GM12878 (cell line): ENCODE measurements at regions not wholly inside any gene's neighbourhood (a gene's known extent, or its start where the extent isn't known, plus 50 kb on each side); places are given as distances from the start of the nearest gene placed in this dataset.

Source experiments
- ATAC-seq: fragments of 200-7000 bp; cut with Tn5 transposase; 3 replicates; pipeline ENCODE4 v1.9.1; 2020; ENCODE audit warnings: mild to moderate bottlenecking, moderate library complexity
- BruUV-seq: library from RNA; stranded (reverse); fragments of 400-500 nt; replicated peaks from 2 replicates; lab custom pipeline; 2021; lab: Mats Ljungman, UMichigan
- CTCF ChIA-PET: fragments of 300-600 bp; sonication (Branson Sonifier 250); formaldehyde crosslinking; extraction: SDS; loops from one replicate; lab custom pipeline; 2021; ENCODE audit warnings: inconsistent platforms; lab: Yijun Ruan, JAX
- POLR2A ChIA-PET: fragments of 350-600 bp; formaldehyde crosslinking; extraction: SDS; loops from one replicate; lab custom pipeline; 2021; ENCODE audit warnings: inconsistent platforms; lab: Charles Lee
- RAD21 ChIA-PET: fragments of 300-600 bp; sonication (Branson Sonifier 250); formaldehyde crosslinking; loops from one replicate; lab custom pipeline; 2023; ENCODE audit warnings: antibody characterized with exemption; ENCODE audit not compliant: unreplicated experiment; lab: Charles Lee
- SMC1A ChIA-PET: fragments of 300-600 bp; sonication (Branson Sonifier 250); formaldehyde crosslinking; loops from one replicate; lab custom pipeline; 2023; ENCODE audit not compliant: unreplicated experiment, uncharacterized antibody; lab: Charles Lee
- DNase-seq: peaks from one replicate; pipeline ENCODE4 v3.0.0-alpha.2; 2011; ENCODE audit warnings: low read depth, low spot score
- FAIRE-seq: peaks from 3 replicates; lab custom pipeline; 2011; peaks lifted over from hg19 to GRCh38; lab: Jason Lieb, UNC
- H2AFZ ChIP-seq: 2 replicates; pipeline ENCODE4 v1.6.0; 2011; ENCODE audit warnings: low read depth, low read length, control low read depth; ENCODE audit not compliant: control insufficient read depth
- H3K27ac ChIP-seq: 2 replicates; pipeline ENCODE4 v1.5.1; 2011; ENCODE audit warnings: control low read depth; ENCODE audit not compliant: control insufficient read depth, insufficient read depth
- H3K27me3 ChIP-seq, 2 experiments: replicated peaks in 1 of 2; 2 replicates each; pipeline versions ENCODE4 v1.6.0 to v1.6.1; 2011; ENCODE audit warnings: low read length in 1 of 2; ENCODE audit not compliant: control insufficient read depth in 2 of 2, insufficient read depth in 2 of 2
- H3K36me3 ChIP-seq, 2 experiments: 2 replicates each; pipeline ENCODE4 v1.5.1; 2011; ENCODE audit warnings: low read length in 1 of 2; ENCODE audit not compliant: control insufficient read depth in 2 of 2, insufficient read depth in 2 of 2
- H3K4me1 ChIP-seq: 2 replicates; pipeline ENCODE4 v1.6.1; 2011; ENCODE audit warnings: mild to moderate bottlenecking, low read length, moderate library complexity, mixed read lengths; ENCODE audit not compliant: control insufficient read depth, insufficient read depth
- H3K4me2 ChIP-seq: 2 replicates; pipeline ENCODE4 v1.6.0; 2011; ENCODE audit warnings: control low read depth; ENCODE audit not compliant: control insufficient read depth, insufficient read depth
- H3K4me3 ChIP-seq: fragments of 200-600 bp; sonication (generic); 2 replicates; pipeline ENCODE4 v1.5.1; 2016
- H3K79me2 ChIP-seq: 2 replicates; pipeline ENCODE4 v1.6.0; 2011; ENCODE audit warnings: low read length; ENCODE audit not compliant: control insufficient read depth, insufficient read depth
- H3K9ac ChIP-seq: 2 replicates; pipeline ENCODE4 v1.8.0; 2011; ENCODE audit warnings: low read length, control low read depth, mixed read lengths; ENCODE audit not compliant: control insufficient read depth, insufficient read depth
- H3K9me3 ChIP-seq: replicated peaks from 3 replicates; pipeline ENCODE4 v1.5.1; 2011; ENCODE audit warnings: mild to moderate bottlenecking, low read length; ENCODE audit not compliant: control insufficient read depth, insufficient read depth
- H4K20me1 ChIP-seq: 2 replicates; pipeline ENCODE4 v1.6.0; 2011; ENCODE audit not compliant: control insufficient read depth, insufficient read depth
- BCL11A ChIP-seq: IDR thresholded peaks from 2 replicates; pipeline ENCODE4 v1.6.1; 2011; ENCODE audit warnings: low read depth, low read length
- CTCF ChIP-seq, 3 experiments: IDR thresholded peaks in 2 of 3; conservative IDR thresholded peaks in 1 of 3; 2 replicates each; pipeline ENCODE4 v1.5.1; 2011; ENCODE audit warnings: low read depth in 3 of 3, low read length in 3 of 3, mild to moderate bottlenecking in 3 of 3, control low read depth in 2 of 3, moderate library complexity in 2 of 3, inconsistent platforms in 1 of 3, mixed read lengths in 1 of 3; ENCODE audit not compliant: control insufficient read depth in 2 of 3, insufficient read depth in 1 of 3; ENCODE audit errors: extremely low read depth in 1 of 3
- ESRRA ChIP-seq: IDR thresholded peaks from 2 replicates; pipeline ENCODE4 v1.6.1; 2012; ENCODE audit warnings: mild to moderate bottlenecking, low read length, improper control_type of control experiment
- HDAC6 ChIP-seq: fragments of 200-600 bp; sonication (generic); IDR thresholded peaks from one replicate; pipeline ENCODE4 v1.8.0; 2017; ENCODE audit warnings: antibody characterized with exemption; ENCODE audit not compliant: unreplicated experiment
- MXI1 ChIP-seq: fragments of 150-350 bp; IDR thresholded peaks from 2 replicates; pipeline ENCODE4 v1.6.1; 2011; ENCODE audit warnings: low read depth, mild to moderate bottlenecking, inconsistent platforms, low read length, improper control_type of control experiment
- PAX5 ChIP-seq: IDR thresholded peaks from 2 replicates; pipeline ENCODE4 v1.6.1; 2011; ENCODE audit warnings: low read depth, low read length, borderline replicate concordance
- PBX3 ChIP-seq: IDR thresholded peaks from 2 replicates; pipeline ENCODE4 v1.6.1; 2011; ENCODE audit warnings: mild to moderate bottlenecking, low read depth, low read length, moderate library complexity; ENCODE audit not compliant: insufficient replicate concordance
- POLR2AphosphoS2 ChIP-seq: IDR thresholded peaks from 2 replicates; pipeline ENCODE4 v1.6.1; 2011; ENCODE audit warnings: low read depth, mild to moderate bottlenecking, low read length, improper control_type of control experiment, moderate library complexity
- RAD51 ChIP-seq: fragments of 450-650 bp; IDR thresholded peaks from 2 replicates; pipeline ENCODE4 v1.6.1; 2016; ENCODE audit warnings: moderate library complexity, mild to moderate bottlenecking, inconsistent platforms
- RBBP5 ChIP-seq: fragments of 200-600 bp; sonication (generic); conservative IDR thresholded peaks from 2 replicates; pipeline ENCODE4 v1.6.1; 2016
- SIN3A ChIP-seq: IDR thresholded peaks from 2 replicates; pipeline ENCODE4 v1.6.1; 2012; ENCODE audit warnings: low read depth, low read length, improper control_type of control experiment
- SPI1 ChIP-seq: IDR thresholded peaks from 2 replicates; pipeline ENCODE4 v1.6.1; 2011; ENCODE audit warnings: low read depth, mild to moderate bottlenecking, low read length, moderate library complexity, borderline replicate concordance; ENCODE audit not compliant: insufficient read depth
- TCF7 ChIP-seq: IDR thresholded peaks from 2 replicates; pipeline ENCODE4 v1.6.1; 2014; ENCODE audit warnings: antibody characterized with exemption, borderline replicate concordance
- WRNIP1 ChIP-seq: IDR thresholded peaks from 2 replicates; pipeline ENCODE4 v1.6.1; 2011; ENCODE audit warnings: low read depth, low read length, improper control_type of control experiment, borderline replicate concordance
- ZBED1 ChIP-seq: IDR thresholded peaks from 2 replicates; pipeline ENCODE4 v1.6.1; 2016; ENCODE audit warnings: borderline replicate concordance
- WGBS: methylation state at CpG from one replicate; pipeline ENCODE4 v1.1.6; 2016; ENCODE audit warnings: low lambda C conversion rate; ENCODE audit not compliant: insufficient replicate concordance, insufficient coverage; ENCODE audit errors: missing lambda C conversion rate; 5-methylcytosine and 5-hydroxymethylcytosine counted together
- in situ Hi-C: fragments of 300-500 bp; cut with MboI; formaldehyde crosslinking; loops from 9 replicates; pipeline ENCODE4 v1.14.3; 2018; ENCODE audit warnings: mixed read lengths
- intact Hi-C: fragments of 100-400 bp; cut with micrococcal nuclease; formaldehyde crosslinking; loops from one replicate; pipeline ENCODE4 v1.14.2; 2022; ENCODE audit not compliant: unreplicated experiment
- TF ChIP-seq, protein P1 (sequence below): IDR thresholded peaks from 2 replicates; pipeline ENCODE4 v1.6.1; 2012; ENCODE audit warnings: low read length, inconsistent platforms
- TF ChIP-seq, protein P2 (sequence below): IDR thresholded peaks from 2 replicates; pipeline ENCODE4 v1.6.1; 2011; ENCODE audit warnings: low read depth, mild to moderate bottlenecking, low read length, moderate library complexity, borderline replicate concordance; ENCODE audit errors: extremely low read depth
- TF ChIP-seq, protein P3 (sequence below): fragments of 450-650 bp; IDR thresholded peaks from 2 replicates; pipeline ENCODE4 v1.6.1; 2017; ENCODE audit warnings: mild to moderate bottlenecking, low read depth, inconsistent platforms; ENCODE audit not compliant: poor library complexity, severe bottlenecking

DNA sequence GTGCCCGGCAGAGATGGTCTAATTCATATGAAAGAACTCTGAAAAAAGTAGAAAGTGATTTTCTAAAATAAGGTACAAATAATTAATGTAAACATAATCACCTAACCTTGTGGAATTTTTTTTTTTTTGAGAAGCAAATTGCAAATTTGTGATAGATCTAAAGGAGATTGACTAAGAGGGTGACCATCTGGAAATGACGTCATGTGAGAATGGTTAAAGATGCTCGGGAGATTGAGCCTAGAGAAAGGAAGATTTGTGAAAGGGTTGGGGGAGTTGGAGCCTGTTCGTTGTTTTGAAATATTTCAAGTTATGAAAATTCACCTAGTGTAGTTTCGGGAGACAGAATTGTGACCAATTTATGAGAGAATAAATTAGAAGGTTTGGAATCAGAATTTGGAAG lies 115.7 kb upstream of the ANK2 start:
- CTCF ChIA-PET = interaction anchor here (1.9 kb wide), 1 partner anchor 168 kb away, joined by 6 read pairs; no protein-coding TSS in a partner anchor
- TF ChIP-seq, protein P1, sequence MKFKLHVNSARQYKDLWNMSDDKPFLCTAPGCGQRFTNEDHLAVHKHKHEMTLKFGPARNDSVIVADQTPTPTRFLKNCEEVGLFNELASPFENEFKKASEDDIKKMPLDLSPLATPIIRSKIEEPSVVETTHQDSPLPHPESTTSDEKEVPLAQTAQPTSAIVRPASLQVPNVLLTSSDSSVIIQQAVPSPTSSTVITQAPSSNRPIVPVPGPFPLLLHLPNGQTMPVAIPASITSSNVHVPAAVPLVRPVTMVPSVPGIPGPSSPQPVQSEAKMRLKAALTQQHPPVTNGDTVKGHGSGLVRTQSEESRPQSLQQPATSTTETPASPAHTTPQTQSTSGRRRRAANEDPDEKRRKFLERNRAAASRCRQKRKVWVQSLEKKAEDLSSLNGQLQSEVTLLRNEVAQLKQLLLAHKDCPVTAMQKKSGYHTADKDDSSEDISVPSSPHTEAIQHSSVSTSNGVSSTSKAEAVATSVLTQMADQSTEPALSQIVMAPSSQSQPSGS = no peak
- TF ChIP-seq POLR2AphosphoS2 = no peak
- no peak for TF ChIP-seq ZBED1
- TF ChIP-seq SPI1 = no peak
- TF ChIP-seq PAX5 = no peak
- TF ChIP-seq WRNIP1 = no peak
- no peak for TF ChIP-seq BCL11A
- no peak for TF ChIP-seq RBBP5
- TF ChIP-seq ESRRA = no peak
- no peak for TF ChIP-seq MXI1
- TF ChIP-seq, protein P2, sequence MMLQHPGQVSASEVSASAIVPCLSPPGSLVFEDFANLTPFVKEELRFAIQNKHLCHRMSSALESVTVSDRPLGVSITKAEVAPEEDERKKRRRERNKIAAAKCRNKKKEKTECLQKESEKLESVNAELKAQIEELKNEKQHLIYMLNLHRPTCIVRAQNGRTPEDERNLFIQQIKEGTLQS = no peak
- TF ChIP-seq HDAC6 = no peak
- TF ChIP-seq, protein P3, sequence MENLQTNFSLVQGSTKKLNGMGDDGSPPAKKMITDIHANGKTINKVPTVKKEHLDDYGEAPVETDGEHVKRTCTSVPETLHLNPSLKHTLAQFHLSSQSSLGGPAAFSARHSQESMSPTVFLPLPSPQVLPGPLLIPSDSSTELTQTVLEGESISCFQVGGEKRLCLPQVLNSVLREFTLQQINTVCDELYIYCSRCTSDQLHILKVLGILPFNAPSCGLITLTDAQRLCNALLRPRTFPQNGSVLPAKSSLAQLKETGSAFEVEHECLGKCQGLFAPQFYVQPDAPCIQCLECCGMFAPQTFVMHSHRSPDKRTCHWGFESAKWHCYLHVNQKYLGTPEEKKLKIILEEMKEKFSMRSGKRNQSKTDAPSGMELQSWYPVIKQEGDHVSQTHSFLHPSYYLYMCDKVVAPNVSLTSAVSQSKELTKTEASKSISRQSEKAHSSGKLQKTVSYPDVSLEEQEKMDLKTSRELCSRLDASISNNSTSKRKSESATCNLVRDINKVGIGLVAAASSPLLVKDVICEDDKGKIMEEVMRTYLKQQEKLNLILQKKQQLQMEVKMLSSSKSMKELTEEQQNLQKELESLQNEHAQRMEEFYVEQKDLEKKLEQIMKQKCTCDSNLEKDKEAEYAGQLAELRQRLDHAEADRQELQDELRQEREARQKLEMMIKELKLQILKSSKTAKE = no peak
- no peak for TF ChIP-seq PBX3
- no peak for TF ChIP-seq CTCF (IDR thresholded peaks at IDR 0.05 in 2 of 3, conservative IDR thresholded peaks at IDR 0.05 in 1 of 3; ENCODE audit: control insufficient read depth in 2 of 3, extremely low read depth in 1 of 3, insufficient read depth in 1 of 3, low read depth in 3 of 3, low read length in 3 of 3)
- TF ChIP-seq RAD51 = no peak
- no peak for TF ChIP-seq TCF7
- no peak for TF ChIP-seq SIN3A

More for the DNA sequence above, 115.7 kb upstream of the ANK2 start:
- Histone ChIP-seq H2AFZ (no peak overlapping the region), H4K20me1 (no peaks in the 10 kb centered on the region), H3K4me2 (no peak overlapping the region), H3K9ac (no peak overlapping the region), H3K4me3 (no peak overlapping the region), H3K27me3 (no peaks in the 10 kb centered on the region), H3K9me3 (no peaks in the 10 kb centered on the region), H3K36me3 (no peaks in the 10 kb centered on the region), H3K27ac (no peak overlapping the region), H3K79me2 (no peaks in the 10 kb centered on the region), H3K4me1 (no peaks in the 10 kb centered on the region)
- ChIA-PET POLR2A (interaction anchor here (0.7 kb wide), 1 partner anchor 74 kb away, joined by 3 read pairs; no protein-coding TSS in a partner anchor), SMC1A (interaction anchor here (0.7 to 1.1 kb wide), 3 partner anchors 18 to 81 kb away, joined by 3 read pairs; no protein-coding TSS in a partner anchor), RAD21 (interaction anchor here (0.6 kb wide), 1 partner anchor 41 kb away, joined by 3 read pairs; no protein-coding TSS in a partner anchor)
- 61% methylated on average over 5 of the region's 5 CpGs for WGBS
- intact Hi-C loops (loop anchor here (10.0 kb wide), 1 partner anchor 599 kb away; no protein-coding TSS in a partner anchor), in situ Hi-C loops (no loop called here)
- no TSS peak for BruUV-seq
- ATAC-seq (no peak), DNase-seq (no peak), FAIRE-seq (no peak)
